ENCODE measurements at regions not wholly inside any gene's neighbourhood (a gene's known extent, or its start where the extent isn't known, plus 50 kb on each side); places are given as distances from the start of the nearest gene placed in this dataset.
A peak's percentile ranks its signal among the peaks of the same experiment; 100 is the strongest.

GRCh38 chr10:94192974-94193373, 169.8 kb downstream of the NOC3L start:
- TF ChIP-seq CTCF (IDR thresholded peaks at IDR 0.05) = no peak
- Histone ChIP-seq H3K4me1 (peaks cover 0 to 17% of the 10 kb centered on the region in 2 donors), H3K4me3 (no peak overlapping the region), H3K36me3 (no peaks in the 10 kb centered on the region), H3K9me3 (no peaks in the 10 kb centered on the region), H3K27me3 (no peaks in the 10 kb centered on the region), H3K27ac (peak overlapping the region; percentile 29 to 55)
- intact Hi-C loops (cut with DNase I) = loop anchor here (5.0 kb wide), 1 partner anchor 46 kb away; no protein-coding TSS in a partner anchor
- no peak for DNase-seq (ENCODE audit: low spot score in 2 of 2)

GRCh38 chr10:94193466-94193924, 169.2 kb downstream of the NOC3L start:
- DNase-seq (ENCODE audit: low spot score in 2 of 2) = no peak
- TF ChIP-seq CTCF (IDR thresholded peaks at IDR 0.05) = no peak
- Histone ChIP-seq H3K4me3 (peak overlapping the region in 1 of 2 donors; percentile 17), H3K36me3 (no peaks in the 10 kb centered on the region), H3K4me1 (peaks cover 0 to 17% of the 10 kb centered on the region in 2 donors), H3K27ac (peak overlapping the region; percentile 29 to 55), H3K27me3 (no peaks in the 10 kb centered on the region), H3K9me3 (no peaks in the 10 kb centered on the region)
- intact Hi-C loops (cut with DNase I) = loop anchor here (5.0 kb wide), 1 partner anchor 46 kb away; no protein-coding TSS in a partner anchor

GRCh38 chr10:94194256-94194655, 168.5 kb downstream of the NOC3L start:
- no peaks in the 10 kb centered on the region for H3K27me3 ChIP-seq
- H3K4me3 ChIP-seq = no peak overlapping the region
- intact Hi-C loops (cut with DNase I) = loop anchor here (2.0 to 5.0 kb wide), 2 partner anchors 19 to 47 kb away; no protein-coding TSS in a partner anchor
- H3K36me3 ChIP-seq = no peaks in the 10 kb centered on the region
- peak overlapping the region in 1 of 2 donors; percentile 9 for H3K27ac ChIP-seq
- H3K4me1 ChIP-seq = peaks cover 0 to 17% of the 10 kb centered on the region in 2 donors
- TF ChIP-seq CTCF (IDR thresholded peaks at IDR 0.05) = no peak
- no peaks in the 10 kb centered on the region for H3K9me3 ChIP-seq
- DNase-seq (ENCODE audit: low spot score in 2 of 2) = no peak

- no peak for TF ChIP-seq CTCF (IDR thresholded peaks at IDR 0.05)
- intact Hi-C loops (cut with DNase I) = loop anchor here (5.0 kb wide), 1 partner anchor 40 kb away; no protein-coding TSS in a partner anchor
- H3K27ac ChIP-seq = no peak overlapping the region
These were observed 165.5 kb downstream of the NOC3L start for GRCh38 chr10:94197241-94197640.

GRCh38 chr10:94198324-94198723, 164.4 kb downstream of the NOC3L start:
- Histone ChIP-seq H3K27ac (no peak overlapping the region), H3K9me3 (no peaks in the 10 kb centered on the region), H3K27me3 (no peaks in the 10 kb centered on the region), H3K36me3 (no peaks in the 10 kb centered on the region), H3K4me1 (peaks cover 0 to 14% of the 10 kb centered on the region in 2 donors), H3K4me3 (no peak overlapping the region)
- DNase-seq (ENCODE audit: low spot score in 2 of 2) = no peak
- intact Hi-C loops (cut with DNase I) = loop anchor here (5.0 kb wide), 1 partner anchor 41 kb away; no protein-coding TSS in a partner anchor
- no peak for TF ChIP-seq CTCF (IDR thresholded peaks at IDR 0.05)

More at GRCh38 chr10:94197241-94197640, 165.5 kb downstream of the NOC3L start:
- Histone ChIP-seq H3K36me3 (no peaks in the 10 kb centered on the region), H3K27me3 (no peaks in the 10 kb centered on the region), H3K4me3 (no peak overlapping the region), H3K9me3 (no peaks in the 10 kb centered on the region), H3K4me1 (peaks cover 0 to 20% of the 10 kb centered on the region in 2 donors)
- DNase-seq (ENCODE audit: low spot score in 2 of 2) = no peak

All from ascending aorta (tissue), 2 donors.